HL-60/S4 (cell line): ENCODE measurements at regions not wholly inside any gene's neighbourhood (a gene's known extent, or its start where the extent isn't known, plus 50 kb on each side); places are given as distances from the start of the nearest gene placed in this dataset.
"Not testable (repeated sequence)": the region's sequence is repeated elsewhere in the genome, so short reads cannot be mapped to it uniquely, and the experiment has no call there.

Source experiments
- in situ Hi-C: fragments of 300-500 bp; cut with MboI; formaldehyde crosslinking; loops from 2 replicates; pipeline ENCODE4 v1.14.3; 2022; ENCODE audit warnings: low sequenced_read_pairs

DNA sequence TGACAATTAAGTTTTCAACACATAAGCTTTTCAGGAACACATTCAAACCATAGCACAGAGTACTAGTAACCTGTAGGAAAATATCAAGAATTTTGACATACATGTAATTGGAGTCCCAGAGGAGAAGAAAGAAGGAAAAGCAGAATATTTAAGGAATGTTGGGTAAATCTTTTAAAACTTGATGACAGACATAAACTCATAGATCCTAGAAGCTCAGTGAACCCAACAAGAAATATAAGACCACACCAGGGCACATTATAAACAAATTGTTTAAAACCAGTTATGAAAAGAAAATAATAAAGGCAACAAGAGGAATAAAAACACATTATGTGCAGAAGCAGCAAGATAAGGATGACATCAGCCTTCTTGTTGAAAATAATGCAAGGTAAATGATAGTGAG, 151.5 kb upstream of the ATXN1 start:
- in situ Hi-C loops: no loop called here

GRCh38 chr6:16911088-16911487, 149.8 kb upstream of the ATXN1 start:
- in situ Hi-C loops: no loop called here

DNA sequence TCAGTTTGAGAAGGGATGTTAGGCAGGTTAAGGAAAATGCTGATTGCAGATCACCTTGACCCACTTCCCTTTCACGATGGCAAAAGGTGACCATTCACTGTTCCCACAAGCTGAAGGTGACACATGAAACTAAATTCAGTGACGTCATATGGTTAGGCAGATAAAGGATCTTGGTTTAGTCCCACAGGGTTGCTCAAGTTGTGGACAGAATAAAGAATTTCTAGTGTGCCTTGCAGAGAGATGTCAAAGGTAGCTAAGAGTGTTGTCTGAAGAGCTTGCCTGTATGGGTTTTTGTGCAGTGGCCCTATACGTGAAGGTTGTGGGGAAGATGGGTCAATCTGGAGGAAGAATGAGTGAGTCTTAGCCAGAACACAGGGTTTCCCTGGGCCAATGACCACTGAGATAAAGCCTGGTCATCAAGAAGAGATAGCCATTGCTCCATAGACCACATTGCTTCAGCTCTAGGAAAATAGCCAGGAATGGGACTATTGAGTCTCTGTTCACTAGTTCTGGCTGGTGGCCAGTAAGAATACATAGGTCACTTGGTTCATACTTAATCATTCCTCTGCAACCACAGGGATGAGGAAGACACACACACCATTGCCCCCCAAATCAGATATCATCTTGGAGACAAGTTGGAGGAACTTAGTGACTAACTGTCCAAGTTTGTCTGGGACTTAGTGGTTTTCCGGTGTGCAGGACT, 148.5 kb upstream of the ATXN1 start:
- in situ Hi-C loops: no loop called here

DNA sequence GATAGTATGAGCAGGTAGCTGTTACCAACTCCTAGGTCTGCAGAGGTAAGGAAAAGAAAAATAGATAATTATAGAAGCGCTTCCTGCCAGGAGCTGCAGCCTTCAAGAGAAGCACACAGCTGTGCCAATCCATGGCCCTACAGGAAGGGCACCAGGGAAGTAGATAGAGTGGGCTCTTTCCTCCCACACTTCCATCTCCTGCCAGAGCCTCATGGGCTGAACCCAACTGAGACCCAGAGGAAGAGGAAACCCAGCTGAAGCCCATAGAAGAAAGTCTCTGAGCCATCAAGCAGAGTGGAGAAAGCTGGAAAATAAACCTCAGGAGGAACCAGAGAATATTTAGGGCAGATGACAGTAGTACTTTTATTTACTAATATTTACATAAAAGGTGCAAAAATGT, 146.7 kb upstream of the ATXN1 start:
- in situ Hi-C loops: no loop called here

GRCh38 chr6:16904957-16905356, 143.7 kb upstream of the ATXN1 start:
- in situ Hi-C loops: no loop called here

DNA sequence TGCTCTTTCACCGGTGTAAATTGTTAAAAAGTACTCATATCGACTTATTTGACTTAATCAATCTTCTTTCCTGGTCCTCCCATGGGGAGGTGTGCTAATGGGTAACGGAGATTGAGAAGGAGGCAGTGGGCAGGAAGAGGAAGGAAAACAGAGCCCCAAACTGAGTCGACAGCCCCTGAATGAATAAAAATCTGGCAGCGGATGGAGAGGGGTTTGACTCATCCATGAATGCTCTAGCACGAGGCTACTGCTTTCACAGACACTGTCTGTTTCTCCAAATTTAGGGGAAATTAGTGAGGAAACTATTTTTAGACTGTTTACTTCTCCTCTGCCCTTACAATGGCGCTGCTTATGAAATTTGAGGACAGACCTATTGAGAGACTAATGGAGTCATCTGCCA, 142.2 kb upstream of the ATXN1 start:
- in situ Hi-C loops: no loop called here

- in situ Hi-C loops: no loop called here
Measured at GRCh38 chr6:16902502-16902901, 141.2 kb upstream of the ATXN1 start.

GRCh38 chr6:16901782-16902181, 140.5 kb upstream of the ATXN1 start:
- in situ Hi-C loops: no loop called here

GRCh38 chr6:16901306-16901705, 140.0 kb upstream of the ATXN1 start:
- in situ Hi-C loops: no loop called here

- in situ Hi-C loops: no loop called here
Measured at GRCh38 chr6:16898640-16899396, 137.6 kb upstream of the ATXN1 start.

- in situ Hi-C loops: no loop called here
Measured at GRCh38 chr6:16897669-16898068, 136.4 kb upstream of the ATXN1 start.

GRCh38 chr6:16894301-16894700, 133.0 kb upstream of the ATXN1 start:
- in situ Hi-C loops: no loop called here

- in situ Hi-C loops: not testable (repeated sequence)
Measured at GRCh38 chr6:16891110-16891509, 129.8 kb upstream of the ATXN1 start.

GRCh38 chr6:16885411-16886160, 124.3 kb upstream of the ATXN1 start:
- in situ Hi-C loops: no loop called here

DNA sequence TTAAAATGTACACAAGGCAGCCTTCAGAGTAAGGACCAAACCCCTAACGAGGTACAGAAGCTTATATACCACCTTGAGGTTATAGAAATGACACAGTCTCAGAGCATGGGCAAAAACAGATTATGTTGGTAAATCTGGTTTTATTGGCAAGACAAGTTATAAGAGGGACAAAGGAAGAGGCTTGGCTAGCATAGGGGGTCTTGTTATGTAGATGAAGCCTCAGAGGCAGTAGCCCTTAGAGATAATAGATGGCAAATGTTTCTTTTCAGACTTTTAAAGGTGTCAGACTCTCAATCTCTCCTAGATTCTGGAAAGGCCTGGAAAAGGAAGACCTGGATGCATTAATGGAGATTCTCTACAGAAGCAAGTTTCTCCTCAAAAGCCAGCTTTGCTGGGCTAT, 123.3 kb upstream of the ATXN1 start:
- in situ Hi-C loops: no loop called here

- in situ Hi-C loops: no loop called here
Measured at GRCh38 chr6:16883414-16883813, 122.2 kb upstream of the ATXN1 start.

GRCh38 chr6:16882230-16882629, 121.0 kb upstream of the ATXN1 start:
- in situ Hi-C loops: no loop called here

GRCh38 chr6:16876852-16877251, 115.6 kb upstream of the ATXN1 start:
- in situ Hi-C loops: not testable (repeated sequence)

DNA sequence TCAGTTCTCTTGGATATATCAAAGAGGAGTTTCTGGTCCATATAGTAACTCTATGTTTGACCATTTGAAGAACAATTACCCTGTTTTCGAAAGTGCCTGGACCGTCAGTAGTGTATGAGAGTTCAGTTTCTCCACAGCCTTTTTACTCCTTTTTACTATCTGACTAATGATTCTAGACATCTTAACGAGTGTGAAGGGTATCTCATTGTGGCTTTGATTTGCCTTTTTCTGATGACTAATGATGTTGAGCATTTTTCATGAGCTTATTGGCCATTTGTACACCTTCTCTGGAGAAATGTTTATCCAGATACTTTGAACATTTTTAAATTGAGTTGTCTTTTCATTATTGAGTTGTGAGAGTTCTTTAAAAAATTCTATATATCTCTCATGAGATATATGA, 114.9 kb upstream of the ATXN1 start:
- in situ Hi-C loops: no loop called here

DNA sequence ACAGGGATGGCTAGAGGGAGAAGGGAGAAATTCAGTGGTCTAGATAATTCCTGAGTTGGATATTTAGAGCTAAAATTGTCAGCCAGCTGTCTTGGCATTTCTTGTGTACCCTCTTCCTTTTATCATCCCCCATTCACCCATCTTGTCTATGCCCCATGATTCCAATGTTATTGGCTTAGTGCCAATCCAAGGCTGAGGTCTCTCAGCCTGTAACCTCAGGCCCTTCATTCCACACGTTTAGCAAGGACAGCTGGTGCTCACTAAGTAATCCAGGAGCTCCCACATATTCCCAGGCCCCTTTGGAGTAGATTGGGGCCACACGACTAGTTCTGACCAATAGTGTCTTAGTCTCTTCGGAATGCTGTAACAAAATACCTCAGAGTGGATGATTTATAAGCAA, 112.4 kb upstream of the ATXN1 start:
- in situ Hi-C loops: no loop called here

DNA sequence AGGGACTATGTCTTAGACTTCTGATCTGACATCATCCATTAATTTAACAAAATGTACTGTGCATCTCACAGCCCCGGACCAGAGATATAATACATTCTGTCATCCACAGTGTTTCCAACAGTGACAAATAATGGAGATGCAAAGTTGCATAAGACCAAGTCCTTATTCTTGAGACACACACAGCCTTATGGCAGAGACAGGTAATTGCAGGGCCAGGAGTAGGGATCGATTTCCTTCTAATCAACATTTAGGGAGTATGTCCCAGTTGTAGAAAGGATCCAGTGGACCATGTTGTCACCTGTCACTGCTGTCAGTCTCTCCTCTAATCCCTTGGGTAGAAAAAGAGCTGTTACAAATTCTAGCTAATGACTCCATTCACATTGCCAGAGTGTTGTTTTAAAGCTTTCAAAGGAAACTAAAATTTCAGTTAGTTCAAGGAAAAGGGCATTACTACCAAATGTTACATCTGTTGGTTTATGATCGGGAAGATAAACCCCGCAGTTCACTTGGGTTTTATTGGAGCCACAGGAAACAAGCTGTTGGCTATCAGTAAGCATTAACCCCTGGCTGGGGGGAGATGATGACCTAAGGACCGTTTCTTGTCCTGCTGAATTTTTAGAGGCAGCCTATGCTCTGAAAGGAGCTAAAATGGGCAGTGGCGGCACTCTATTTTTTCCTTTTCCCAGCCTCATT, 111.4 kb upstream of the ATXN1 start:
- in situ Hi-C loops: no loop called here
